Ovary (tissue), 7 donors: ENCODE measurements at regions not wholly inside any gene's neighbourhood (a gene's known extent, or its start where the extent isn't known, plus 50 kb on each side); places are given as distances from the start of the nearest gene placed in this dataset.

Experiments
- DNase-seq, 5 donors: peaks; one replicate each; pipeline ENCODE4 v3.0.0-alpha.2; 2019 to 2020
- H3K27ac ChIP-seq, 2 donors: fragments of 200-600 bp; one replicate each; pipeline versions ENCODE4 v1.5.1 to v1.8.0; 2019 to 2022
- H3K27me3 ChIP-seq: fragments of 200-600 bp; one replicate; pipeline ENCODE4 v1.8.0; 2022
- H3K36me3 ChIP-seq: fragments of 200-600 bp; sonication (generic); one replicate; pipeline ENCODE4 v1.5.1; 2019
- H3K4me1 ChIP-seq: one replicate; pipeline ENCODE4 v1.8.1; 2013; ENCODE audit warnings: mild to moderate bottlenecking, moderate library complexity; ENCODE audit not compliant: insufficient read depth
- H3K4me3 ChIP-seq: fragments of 200-600 bp; sonication (generic); one replicate; pipeline ENCODE4 v1.5.1; 2017
- H3K9me3 ChIP-seq, 2 donors: fragments of 200-600 bp in 1 of 2; sonication (generic) in 1 of 2; one replicate each; pipeline versions ENCODE4 v1.5.1 to v1.8.1; 2013 to 2019; ENCODE audit warnings: mild to moderate bottlenecking in 1 of 2, moderate library complexity in 1 of 2
- EP300 ChIP-seq: sonication (generic); formaldehyde crosslinking; IDR thresholded peaks from one replicate; pipeline ENCODE4 v1.6.1; 2017; ENCODE audit warnings: antibody characterized with exemption
- POLR2A ChIP-seq: fragments of 450-650 bp; IDR thresholded peaks from one replicate; pipeline ENCODE4 v1.6.1; 2017; ENCODE audit warnings: antibody characterized with exemption, mild to moderate bottlenecking, moderate library complexity
- WGBS, 3 donors: extraction: QIAGEN DNeasy Blood & Tissue Kit in 1 of 3; methylation state at CpG; one replicate each; pipeline versions ENCODE4 v1.1.5 to v1.1.7; 2013 to 2017; 5-methylcytosine and 5-hydroxymethylcytosine counted together
- intact Hi-C, 4 donors: fragments of 100-400 bp; cut with DNase I; formaldehyde crosslinking; loops; one replicate each; pipeline versions ENCODE4 v1.11.0 to v1.15.1; 2022 to 2023
- TF ChIP-seq, protein P1 (sequence below), 3 donors: fragments of 450-650 bp in 2 of 3; fragments of 200-600 bp in 1 of 3; IDR thresholded peaks; one replicate each; pipeline versions ENCODE4 v1.5.1 to v1.8.0; 2016 to 2022; ENCODE audit warnings: antibody characterized with exemption in 3 of 3, mild to moderate bottlenecking in 1 of 3
- donor health status: DM: no; HTN: no; CAD: no; lungs with moderate emphysema.
- donor health status: DM: no; HTN: no; CAD: no.
- donor health status: Bipolar disorder and iron deficiency.
- donor health status: DM: no; HTN: no; CAD: no.
- donor health status: DM: yes; HTN: yes; CAD: no.

DNA sequence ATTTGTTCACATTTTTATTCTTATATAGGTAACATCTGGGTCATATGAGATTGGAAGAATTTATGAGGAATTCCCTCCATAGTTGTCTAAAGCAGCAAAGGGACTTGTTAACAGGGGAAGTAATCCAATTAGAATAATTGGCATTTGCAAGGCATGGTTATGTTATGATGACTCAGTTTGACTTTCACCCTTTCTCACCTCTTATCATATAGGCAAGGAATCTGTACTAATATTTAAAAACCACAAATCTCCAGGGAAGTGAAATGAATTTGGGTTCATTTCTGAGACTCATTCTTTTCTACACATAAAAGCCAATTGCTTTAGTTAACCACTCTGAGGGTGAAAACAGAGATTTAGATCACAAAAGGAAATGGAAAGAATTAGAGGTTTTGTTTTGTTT is 281.5 kb upstream of the DKK2 start:
- Histone ChIP-seq H3K27me3 (no peaks in the 10 kb centered on the region), H3K4me1 (no peaks in the 10 kb centered on the region), H3K9me3 (no peaks in the 10 kb centered on the region), H3K27ac (no peak overlapping the region), H3K36me3 (no peaks in the 10 kb centered on the region), H3K4me3 (no peak overlapping the region)
- intact Hi-C loops: no loop called here
- TF ChIP-seq, protein P1, sequence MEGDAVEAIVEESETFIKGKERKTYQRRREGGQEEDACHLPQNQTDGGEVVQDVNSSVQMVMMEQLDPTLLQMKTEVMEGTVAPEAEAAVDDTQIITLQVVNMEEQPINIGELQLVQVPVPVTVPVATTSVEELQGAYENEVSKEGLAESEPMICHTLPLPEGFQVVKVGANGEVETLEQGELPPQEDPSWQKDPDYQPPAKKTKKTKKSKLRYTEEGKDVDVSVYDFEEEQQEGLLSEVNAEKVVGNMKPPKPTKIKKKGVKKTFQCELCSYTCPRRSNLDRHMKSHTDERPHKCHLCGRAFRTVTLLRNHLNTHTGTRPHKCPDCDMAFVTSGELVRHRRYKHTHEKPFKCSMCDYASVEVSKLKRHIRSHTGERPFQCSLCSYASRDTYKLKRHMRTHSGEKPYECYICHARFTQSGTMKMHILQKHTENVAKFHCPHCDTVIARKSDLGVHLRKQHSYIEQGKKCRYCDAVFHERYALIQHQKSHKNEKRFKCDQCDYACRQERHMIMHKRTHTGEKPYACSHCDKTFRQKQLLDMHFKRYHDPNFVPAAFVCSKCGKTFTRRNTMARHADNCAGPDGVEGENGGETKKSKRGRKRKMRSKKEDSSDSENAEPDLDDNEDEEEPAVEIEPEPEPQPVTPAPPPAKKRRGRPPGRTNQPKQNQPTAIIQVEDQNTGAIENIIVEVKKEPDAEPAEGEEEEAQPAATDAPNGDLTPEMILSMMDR (IDR thresholded peaks at IDR 0.05): no peak
- TF ChIP-seq EP300 (no peak), POLR2A (no peak)
- DNase-seq: no peak

DNA sequence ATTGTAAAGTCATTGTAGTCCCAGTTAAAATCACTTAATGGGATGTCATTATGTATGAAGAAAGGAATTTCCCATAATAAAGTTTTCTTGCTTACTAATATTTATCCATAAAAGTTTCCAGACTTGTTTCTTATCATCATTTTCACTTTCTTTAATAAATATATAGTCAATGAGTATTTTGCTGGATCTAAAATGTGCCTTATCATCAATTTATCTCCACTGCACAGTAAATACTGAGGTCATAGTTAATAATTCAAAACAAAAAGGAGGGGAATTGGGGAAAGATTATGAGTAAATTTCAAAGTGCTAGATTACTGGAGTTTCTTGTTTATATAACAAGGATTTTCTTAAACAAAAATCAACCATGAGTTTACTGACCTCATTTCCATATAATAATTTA is 279.5 kb upstream of the DKK2 start:
- Histone ChIP-seq H3K27ac (no peak overlapping the region), H3K36me3 (no peaks in the 10 kb centered on the region), H3K4me3 (no peak overlapping the region), H3K9me3 (no peaks in the 10 kb centered on the region), H3K27me3 (no peaks in the 10 kb centered on the region), H3K4me1 (no peaks in the 10 kb centered on the region)
- intact Hi-C loops: no loop called here
- TF ChIP-seq POLR2A (no peak), EP300 (no peak)
- TF ChIP-seq, protein P1 (IDR thresholded peaks at IDR 0.05): no peak
- no peak for DNase-seq

DNA sequence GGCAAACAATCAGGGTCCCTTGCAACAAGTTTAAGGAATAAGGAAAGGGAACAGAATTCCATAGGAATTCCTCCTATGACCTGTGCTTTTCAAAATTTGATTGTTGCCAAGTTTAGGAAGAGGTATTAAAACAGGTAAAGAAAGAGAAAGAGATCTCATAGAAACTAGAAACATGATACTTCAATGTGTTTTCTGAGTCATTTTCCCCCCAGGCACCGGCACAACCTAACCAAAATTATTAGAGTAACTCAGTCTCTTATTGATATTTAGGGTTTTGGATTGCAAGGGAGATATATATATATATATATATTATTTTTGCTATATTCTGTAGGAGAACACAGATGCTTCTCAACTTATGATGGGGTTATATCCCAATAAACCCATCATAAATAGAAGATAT is 278.0 kb upstream of the DKK2 start:
- Histone ChIP-seq H3K4me3 (no peak overlapping the region), H3K9me3 (no peaks in the 10 kb centered on the region), H3K27ac (no peak overlapping the region), H3K27me3 (no peaks in the 10 kb centered on the region), H3K36me3 (no peaks in the 10 kb centered on the region), H3K4me1 (no peaks in the 10 kb centered on the region)
- TF ChIP-seq EP300 (no peak), POLR2A (no peak)
- TF ChIP-seq, protein P1 (IDR thresholded peaks at IDR 0.05): no peak
- 93 to 96% (median 96%) methylated on average over 1 of the region's 1 CpG for WGBS, 3 donors
- intact Hi-C loops: no loop called here
- DNase-seq: no peak

DNA sequence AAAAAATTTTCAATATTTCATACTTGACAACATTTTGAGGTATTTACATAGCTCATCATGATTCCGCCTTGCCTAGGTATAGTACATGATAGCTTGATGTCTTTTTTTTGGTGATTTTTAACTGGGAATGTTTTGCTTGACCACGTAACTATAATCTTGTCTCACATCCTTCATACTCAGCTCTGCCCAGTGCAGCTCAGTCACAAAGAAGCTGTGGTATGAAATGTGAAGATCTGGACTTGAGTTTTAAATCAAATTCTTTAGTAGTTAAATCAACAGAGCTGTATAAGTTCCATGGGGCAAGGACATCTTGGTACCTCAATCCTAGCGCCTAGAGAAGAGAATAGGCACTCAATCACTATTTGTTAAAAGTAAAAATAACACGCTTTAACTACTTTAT is 276.3 kb upstream of the DKK2 start:
- 82 to 83% (median 82%) methylated on average over 4 of the region's 4 CpGs for WGBS, 3 donors

More for the DNA sequence above, 276.3 kb upstream of the DKK2 start:
- no peaks in the 10 kb centered on the region for H3K27me3 ChIP-seq
- H3K9me3 ChIP-seq: no peaks in the 10 kb centered on the region
- no peaks in the 10 kb centered on the region for H3K4me1 ChIP-seq
- intact Hi-C loops: no loop called here
- no peak for TF ChIP-seq EP300
- TF ChIP-seq POLR2A: no peak
- TF ChIP-seq, protein P1 (IDR thresholded peaks at IDR 0.05): no peak
- no peak overlapping the region for H3K27ac ChIP-seq
- H3K4me3 ChIP-seq: no peak overlapping the region
- no peaks in the 10 kb centered on the region for H3K36me3 ChIP-seq
- DNase-seq: no peak
